GM18868 (cell line): ENCODE measurements at regions not wholly inside any gene's neighbourhood (a gene's known extent, or its start where the extent isn't known, plus 50 kb on each side); places are given as distances from the start of the nearest gene placed in this dataset.
"Not testable (repeated sequence)": the region's sequence is repeated elsewhere in the genome, so short reads cannot be mapped to it uniquely, and the experiment has no call there.

ENCODE experiments used
- ATAC-seq: cut with Tn5 transposase; IDR thresholded peaks from one replicate; pipeline ENCODE4 v1.9.1; 2021; ENCODE audit warnings: mild to moderate bottlenecking, moderate library complexity; ENCODE audit not compliant: unreplicated experiment

GRCh38 chr3:152148579-152148978 lies 120.2 kb upstream of the MBNL1 start:
- ATAC-seq: no peak

DNA sequence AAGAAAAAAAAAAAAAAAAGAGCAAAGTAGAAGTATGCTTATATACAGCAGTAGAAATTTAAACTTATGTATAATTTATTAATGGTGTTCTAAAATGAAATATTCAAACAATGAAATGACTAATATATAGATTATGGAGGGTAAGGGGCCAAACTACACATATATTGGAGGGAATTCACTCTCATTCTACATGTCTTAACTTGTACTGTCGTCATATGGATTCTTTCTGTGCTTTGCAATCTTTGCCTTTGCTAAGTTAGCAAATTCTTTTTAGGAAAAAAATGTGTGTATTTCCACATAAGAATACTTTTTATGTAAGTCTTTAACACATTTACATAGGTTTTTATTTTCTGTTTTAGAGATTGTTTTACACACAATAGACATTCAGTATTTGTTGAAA lies 118.9 kb upstream of the MBNL1 start:
- no peak for ATAC-seq

- ATAC-seq: no peak
These were observed 117.4 kb upstream of the MBNL1 start for GRCh38 chr3:152151216-152151876.

DNA sequence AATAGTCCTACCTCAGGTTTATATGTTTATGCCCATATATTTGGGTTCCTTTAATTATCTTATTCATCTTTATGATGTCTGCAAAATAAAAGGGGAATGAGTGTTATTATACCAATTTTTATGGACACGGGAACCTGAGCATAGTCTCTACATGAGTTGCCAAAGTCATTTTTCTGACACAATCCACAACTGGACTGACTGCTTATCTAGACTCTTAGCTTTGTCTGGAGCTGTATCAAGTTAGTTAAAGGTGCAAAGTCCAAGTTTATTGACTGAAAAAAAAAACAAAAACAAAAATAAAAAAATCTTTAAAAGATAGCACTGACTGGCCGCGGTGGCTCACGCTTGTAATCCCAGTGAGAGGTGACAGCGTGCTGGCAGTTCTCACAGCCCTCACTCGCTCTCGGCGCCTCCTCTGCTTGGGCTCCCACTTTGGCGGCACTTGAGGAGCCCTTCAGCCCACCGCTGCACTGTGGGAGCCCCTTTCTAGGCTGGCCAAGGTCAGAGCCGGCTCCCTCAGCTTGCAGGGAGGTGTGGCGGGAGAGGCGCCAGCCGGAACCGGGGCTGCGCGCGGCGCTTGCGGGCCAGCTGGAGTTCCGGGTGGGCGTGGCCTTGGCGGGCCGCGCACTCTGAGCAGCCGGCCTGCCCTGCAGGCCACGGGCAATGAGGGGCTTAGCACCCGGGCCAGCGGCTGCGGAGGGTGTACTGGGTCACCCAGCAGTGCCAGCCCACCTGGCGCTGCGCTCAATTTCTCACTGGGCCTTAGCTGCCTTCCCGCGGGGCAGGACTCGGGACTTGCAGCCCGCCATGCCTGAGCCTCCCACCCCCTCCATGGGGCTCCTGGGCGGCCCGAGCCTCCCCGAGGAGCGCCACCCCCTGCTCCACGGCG lies 116.6 kb upstream of the MBNL1 start:
- ATAC-seq: not testable (repeated sequence)

DNA sequence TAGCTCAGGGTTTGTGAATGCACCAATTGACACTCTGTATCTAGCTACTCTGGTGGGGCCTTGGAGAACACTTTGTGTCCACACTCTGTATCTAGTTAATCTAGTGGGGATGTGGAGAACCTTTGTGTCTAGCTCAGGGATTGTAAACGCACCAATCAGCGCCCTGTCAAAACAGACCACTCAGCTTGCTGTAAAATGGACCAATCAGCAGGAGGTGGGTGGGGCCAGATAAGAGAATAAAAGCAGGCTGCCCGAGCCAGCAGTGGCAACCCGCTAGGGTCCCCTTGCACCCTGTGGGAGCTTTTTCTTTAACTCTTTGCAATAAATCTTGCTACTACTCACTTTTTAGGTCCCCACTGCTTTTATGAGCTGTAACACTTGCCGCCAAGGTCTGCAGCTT lies 115.6 kb upstream of the MBNL1 start:
- not testable (repeated sequence) for ATAC-seq

DNA sequence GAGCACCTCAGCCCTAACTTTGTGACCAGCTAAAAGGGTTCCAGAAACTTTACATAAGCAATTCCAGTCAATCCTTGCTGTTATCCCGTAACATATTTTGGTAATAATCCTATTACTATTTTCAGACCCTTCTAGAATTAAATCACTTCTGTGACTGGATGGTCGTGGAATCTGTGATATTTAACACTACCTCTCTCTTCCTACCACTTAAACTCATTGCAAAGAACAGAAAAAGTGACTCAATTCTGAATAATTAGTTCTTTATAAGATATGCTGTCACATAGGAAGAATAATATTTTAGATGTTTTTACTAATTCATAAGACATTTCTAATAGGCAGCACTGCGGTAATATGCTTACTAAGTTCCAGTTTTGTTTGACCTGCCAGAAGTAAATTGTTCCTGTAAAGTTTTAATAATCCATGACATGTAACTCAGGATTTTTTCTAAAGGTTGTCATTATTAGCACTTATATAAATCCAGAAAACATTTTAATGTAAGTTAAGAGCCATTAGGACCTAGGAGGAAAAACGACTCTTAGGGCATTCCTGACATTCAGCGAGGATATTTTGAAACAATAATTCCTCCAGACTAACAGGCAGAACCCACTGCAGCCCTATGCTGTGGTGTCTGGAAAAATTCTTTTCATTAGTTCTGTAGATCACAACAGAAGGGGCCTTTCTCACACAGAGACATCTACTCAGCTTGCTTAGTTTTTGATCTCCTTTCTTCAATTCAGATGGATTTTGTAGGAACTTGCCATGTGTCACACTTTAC lies 113.3 kb upstream of the MBNL1 start:
- no peak for ATAC-seq

DNA sequence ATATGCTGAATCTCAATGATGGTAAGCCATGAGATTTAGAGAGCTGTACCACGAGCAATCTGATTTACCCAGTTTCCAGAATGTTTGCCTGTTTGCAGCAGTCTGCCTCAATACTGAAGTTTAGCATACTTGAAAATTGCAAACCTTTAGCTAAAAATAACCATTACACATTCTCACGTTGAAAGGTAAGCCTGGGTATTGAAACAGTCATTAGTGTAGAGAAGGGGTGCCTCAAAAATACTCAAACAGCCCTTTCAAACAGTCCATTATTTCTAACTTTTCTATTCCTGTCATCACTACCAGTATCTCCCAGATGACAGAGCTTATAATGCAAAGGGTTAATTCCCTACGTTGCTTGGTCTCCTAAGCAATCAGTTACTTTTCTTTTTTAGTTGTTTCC lies 111.8 kb upstream of the MBNL1 start:
- ATAC-seq: peak; percentile 63

DNA sequence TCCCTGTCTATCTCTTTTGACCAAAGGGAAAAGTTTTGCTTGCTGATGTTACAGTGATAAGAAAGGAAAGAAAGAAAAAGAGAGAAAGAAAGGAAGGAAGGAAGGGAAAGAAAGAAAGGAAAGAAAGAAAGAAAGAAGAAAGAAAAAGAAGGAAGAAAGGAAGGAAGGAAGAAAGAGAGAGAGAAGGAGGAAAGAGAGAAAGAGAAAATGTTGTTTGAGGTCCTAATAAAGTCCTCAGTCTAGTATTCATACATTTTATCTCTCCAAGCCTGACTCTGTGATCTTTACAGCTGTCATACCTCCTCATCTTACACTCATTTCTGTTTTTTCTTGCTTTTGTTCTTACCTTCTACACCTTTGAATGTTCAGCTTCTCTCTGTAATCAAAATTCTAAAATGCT lies 111.4 kb upstream of the MBNL1 start:
- no peak for ATAC-seq

DNA sequence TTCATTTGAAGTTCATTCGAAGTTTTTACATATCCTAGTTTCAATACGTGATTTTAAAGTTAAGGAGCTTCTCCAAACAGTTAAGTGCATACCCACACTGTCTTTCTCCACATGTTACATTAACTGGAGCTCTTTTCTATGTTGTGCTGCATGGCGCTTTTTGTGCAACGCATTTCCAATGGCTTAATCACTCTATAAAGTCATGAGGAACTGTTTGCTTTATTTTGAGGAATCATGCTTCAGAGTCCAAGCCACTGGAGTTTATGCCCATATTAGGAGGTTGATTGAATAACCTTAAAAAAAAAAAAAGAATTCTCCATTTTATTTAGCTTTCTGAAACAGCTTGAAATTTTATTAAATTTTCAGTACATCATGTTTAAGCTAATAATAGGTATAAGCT lies 109.4 kb upstream of the MBNL1 start:
- no peak for ATAC-seq

GRCh38 chr3:152160350-152161011 lies 108.2 kb upstream of the MBNL1 start:
- ATAC-seq: no peak

- no peak for ATAC-seq
These were observed 96.3 kb upstream of the MBNL1 start for GRCh38 chr3:152172460-152172859.

- ATAC-seq: no peak
These were observed 95.1 kb upstream of the MBNL1 start for GRCh38 chr3:152173627-152174026.

GRCh38 chr3:152174876-152175527 lies 93.7 kb upstream of the MBNL1 start:
- no peak for ATAC-seq

DNA sequence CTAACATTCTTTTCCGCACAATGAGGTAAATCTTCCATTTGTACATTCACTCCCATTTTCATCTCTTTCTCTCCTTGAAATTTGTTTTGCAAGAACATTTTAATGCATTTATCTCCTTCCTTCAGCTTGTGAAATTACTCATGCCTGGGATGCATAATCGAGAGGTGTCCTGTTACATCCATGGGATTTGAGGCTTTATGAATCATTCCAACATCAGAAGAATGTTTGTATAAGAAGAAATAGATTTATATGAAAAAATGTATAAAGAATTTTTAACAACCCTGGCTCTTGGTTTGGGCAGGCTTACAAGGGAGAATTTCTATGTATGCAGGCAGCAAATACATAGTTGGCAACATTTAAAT lies 93.2 kb upstream of the MBNL1 start:
- no peak for ATAC-seq

- ATAC-seq: no peak
These were observed 92.5 kb upstream of the MBNL1 start for GRCh38 chr3:152176241-152176640.

- no peak for ATAC-seq
These were observed 91.7 kb upstream of the MBNL1 start for GRCh38 chr3:152176998-152177397.

- no peak for ATAC-seq
These were observed 91.0 kb upstream of the MBNL1 start for GRCh38 chr3:152177757-152178156.

DNA sequence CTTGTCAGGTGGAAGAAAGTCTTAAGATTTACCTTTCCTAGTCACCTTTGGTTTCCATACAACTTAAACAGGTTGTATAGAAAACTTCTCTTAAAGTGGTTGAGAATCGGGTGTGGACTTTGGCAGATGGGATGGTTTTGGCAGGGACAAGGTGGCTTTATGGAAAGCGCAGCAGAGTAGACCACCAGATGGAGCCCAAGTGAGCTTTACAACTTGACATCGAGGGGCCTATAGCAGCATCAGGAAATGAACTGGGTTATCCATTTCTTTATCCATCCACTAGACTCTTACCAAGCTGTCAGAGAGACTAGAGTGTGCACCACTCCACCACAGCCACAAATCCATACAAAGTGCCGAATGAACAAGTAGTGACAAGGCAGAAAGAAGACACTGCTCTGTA lies 85.3 kb upstream of the MBNL1 start:
- ATAC-seq: peak; percentile 91

- no peak for ATAC-seq
These were observed 83.6 kb upstream of the MBNL1 start for GRCh38 chr3:152184971-152185686.
